IPS DF 19.7 (cell line): ENCODE measurements at regions not wholly inside any gene's neighbourhood (a gene's known extent, or its start where the extent isn't known, plus 50 kb on each side); places are given as distances from the start of the nearest gene placed in this dataset.
A peak's percentile ranks its signal among the peaks of the same experiment; 100 is the strongest.

Source experiments
- DNase-seq: peaks from one replicate; pipeline ENCODE4 v3.0.0-alpha.2; 2013; ENCODE audit warnings: low read depth, low spot score

DNA sequence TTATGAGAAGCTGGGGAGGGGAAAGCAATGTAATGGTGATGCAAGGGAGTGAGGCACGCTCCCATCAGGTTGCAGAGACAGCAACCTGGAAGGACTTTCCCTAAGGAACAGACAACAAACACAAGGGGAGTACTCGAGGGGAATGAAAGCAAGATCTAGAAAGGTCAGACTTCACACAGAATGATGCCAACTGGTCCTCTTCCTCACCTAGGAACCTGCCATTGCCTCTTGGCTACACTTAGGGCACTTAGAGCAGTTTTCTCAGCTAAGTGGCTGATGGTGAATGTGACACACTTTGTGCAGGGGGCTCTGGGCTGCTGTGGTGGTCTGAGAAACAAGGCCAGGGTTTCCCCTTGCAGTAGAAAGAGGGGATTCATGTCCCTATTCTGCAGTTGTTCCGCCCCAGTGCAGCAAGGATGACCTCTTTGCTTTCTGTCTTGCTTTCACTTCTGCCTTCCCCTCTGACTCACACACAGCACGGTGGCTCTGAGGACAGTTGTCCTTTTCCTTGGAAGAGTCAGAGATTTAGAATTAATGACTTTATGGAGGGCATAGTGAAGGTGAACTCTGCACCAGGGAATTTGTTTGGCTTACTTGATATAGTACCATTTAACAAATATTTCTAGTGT is 394.0 kb upstream of the KLF4 start:
- DNase-seq: no peak

DNA sequence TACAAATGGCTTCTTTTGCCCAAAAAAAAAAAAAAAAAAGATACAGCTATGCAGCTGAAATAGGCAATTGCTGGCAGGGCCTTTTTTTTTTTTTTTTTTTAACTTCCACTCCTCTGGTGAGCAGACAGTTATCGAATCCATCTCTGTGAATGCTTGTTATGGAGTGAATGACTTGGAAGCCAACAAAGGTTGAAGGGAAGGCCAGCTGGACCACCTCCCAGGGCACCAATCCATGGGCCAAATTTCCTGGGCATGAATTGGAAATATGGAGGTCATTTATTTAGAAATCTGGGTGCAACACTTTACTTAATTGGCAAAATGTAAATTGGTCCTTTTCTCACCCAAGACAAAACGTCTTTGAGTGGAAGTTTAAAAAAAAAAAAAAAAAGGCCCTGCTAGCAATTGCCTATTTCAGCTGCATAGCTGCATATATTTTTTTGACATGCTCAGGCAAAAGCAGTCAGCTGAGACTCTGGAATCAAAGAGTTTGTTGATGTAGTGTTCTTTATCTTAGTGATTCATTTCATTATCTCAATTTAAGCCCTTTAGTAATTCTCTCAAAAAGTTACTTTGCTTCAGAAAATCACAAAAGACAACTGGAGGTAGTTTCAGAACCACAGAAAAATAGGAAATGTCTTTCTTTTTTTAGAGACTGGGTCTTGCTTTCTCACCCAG is 392.2 kb upstream of the KLF4 start:
- no peak for DNase-seq

DNA sequence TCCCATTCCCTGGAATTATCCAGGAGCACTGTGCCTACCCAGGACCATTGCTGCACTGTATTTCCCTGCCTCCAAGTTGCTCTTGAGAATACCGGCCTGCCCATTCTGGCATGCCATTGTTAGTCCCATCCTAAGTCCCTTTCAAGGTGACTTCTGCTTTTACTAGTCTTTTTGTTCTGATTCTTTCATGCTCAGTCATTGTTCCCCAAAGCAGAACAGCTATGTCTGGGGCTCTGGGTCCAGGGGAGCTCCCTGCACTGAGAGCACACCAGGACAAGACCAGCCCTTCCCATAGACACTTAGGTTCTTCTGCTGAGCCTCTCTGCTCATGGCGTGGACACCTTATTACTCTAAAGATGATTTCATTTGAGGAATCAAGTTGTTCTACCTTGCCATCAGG is 388.9 kb upstream of the KLF4 start:
- DNase-seq: no peak

DNA sequence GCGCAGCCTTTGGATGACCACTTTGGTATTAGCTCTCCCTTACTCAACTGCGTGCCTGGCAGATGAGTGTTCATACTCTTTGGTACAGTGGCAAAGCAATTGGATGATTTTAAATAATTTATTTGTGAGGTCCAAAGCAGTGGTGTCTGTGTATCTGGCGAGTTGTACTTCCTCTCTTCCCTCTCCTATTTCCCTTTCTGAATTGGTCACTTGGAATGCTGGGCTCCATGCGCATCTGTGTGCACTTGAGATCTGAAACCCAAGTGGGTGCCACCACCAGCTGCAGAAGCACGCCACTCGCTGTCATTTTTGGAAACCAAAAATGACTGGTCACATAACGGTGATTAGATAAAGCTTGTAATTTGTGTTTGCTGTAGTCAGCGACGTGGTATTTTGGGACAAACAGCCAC is 386.0 kb upstream of the KLF4 start:
- no peak for DNase-seq

DNA sequence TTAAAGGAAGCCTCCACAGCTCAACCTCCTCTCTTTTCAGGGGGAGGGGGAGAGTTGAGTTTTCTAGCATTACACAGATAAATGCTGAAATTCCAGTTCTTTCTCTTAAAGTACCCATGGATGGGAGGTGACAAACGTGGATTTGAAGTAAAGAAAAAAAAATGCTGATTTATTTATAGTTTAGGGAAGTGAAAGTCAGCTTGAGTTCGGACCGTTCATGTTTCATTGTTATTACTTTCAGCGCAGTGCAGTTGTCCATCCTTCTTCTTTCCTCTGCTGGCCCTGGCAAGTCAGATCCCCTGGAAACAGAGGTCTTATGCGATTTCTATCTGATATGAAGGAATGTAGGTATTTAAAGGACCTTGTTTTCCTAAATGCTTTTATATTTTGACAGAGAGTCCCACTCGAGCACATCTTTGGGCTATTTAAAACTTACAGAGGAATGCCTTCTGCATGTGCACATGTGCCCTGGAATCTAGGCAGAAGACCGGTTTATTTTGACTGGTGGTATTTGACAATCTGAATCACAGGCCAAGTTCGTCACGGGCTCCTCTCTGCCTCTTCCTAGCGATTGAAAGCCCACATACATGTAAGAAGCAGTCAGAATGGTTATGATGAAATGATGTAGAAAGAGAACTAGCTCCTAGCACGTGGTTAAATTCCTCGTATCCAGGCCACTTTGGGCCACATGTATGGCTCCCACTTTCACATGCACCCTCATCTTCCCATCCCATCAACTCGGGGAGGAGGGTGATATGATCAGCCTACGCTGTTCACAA is 385.2 kb upstream of the KLF4 start:
- no peak for DNase-seq

DNA sequence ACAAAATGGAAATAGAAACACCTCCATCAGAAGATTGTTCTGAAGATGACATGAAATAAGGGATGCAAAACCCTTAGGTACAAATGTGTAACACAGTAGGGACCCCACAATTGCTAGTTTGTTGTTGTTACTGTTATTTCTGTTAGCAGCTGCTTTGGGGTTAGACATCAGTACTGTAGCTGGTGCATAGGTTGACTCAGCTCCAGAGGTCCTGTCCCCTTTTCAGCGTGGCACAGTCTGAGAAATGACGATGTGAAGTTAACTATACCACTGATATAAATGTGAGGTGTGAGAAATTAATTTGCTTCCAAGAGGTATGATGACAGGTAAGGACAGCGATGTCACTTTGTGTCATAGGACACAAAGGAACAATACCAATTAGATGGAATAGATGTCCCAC is 384.6 kb upstream of the KLF4 start:
- no peak for DNase-seq

DNA sequence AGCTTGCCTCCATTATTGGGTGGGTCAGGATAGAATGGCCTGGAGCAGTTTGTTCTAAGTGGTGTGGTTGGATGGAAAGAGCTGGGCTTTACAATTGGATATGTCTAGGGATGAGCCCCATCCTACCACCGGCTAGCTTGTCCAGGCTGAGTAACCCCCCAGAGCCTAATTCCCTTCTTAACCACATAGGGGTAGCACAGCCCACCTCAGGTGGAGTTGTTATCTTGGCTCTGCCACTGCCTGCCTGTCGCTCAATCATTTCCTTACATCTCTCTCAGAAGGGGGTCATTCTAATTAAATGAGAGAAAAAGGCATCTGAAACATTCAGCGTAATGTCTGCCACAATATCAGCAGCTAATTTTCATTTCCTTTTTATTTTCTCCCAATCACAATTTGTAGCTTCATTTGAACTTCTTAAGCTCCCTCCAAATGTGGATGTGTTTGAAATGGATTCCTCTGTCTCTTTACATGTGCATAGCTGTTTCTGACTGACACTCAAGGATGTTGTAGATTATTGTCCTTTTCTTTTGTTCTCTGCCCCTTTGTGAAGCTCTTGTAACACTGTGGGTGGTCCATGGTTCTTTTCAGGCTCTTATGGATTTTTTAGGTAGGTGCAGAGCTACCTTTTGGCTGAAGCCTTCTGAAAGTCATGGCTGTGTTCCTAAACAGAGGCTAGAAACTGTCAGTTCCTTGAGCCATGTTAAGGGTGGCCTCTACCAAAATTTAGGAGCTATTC is 383.1 kb upstream of the KLF4 start:
- DNase-seq: peak; percentile 64

DNA sequence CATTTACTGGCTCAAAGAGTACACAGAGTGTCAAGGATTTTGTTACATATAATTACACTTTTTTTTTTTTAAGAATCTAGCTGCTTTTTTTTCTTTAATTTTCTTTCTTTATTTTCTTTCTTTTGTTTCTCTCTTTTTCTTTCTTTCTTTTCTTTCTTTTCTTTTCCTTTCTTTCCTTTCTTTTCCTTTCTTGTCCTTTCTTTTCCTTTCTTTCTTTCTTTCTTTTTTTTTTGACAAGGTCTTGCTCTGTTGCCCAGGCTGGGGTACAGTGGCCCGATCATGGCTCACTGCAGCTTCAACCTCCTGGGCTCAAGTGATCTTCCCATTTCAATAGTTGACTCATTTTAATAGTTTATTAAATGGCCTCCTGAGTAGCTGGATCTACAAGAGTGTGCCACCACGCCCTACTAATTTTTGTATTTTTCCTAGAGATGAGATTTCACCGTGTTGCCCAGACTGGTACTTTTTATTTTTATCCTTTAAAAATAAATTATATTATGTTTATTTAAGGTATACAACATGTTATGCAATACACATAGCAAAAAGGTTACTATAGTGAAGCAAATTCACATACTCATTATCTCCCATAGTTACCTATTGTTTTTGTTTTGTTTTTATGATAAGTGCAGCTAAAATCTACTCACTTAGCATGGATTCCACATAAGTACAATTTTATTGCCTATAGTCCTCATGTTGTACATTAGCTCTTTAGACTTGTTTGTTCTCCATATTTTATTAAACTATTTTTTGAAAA is 381.5 kb upstream of the KLF4 start:
- no peak for DNase-seq

DNA sequence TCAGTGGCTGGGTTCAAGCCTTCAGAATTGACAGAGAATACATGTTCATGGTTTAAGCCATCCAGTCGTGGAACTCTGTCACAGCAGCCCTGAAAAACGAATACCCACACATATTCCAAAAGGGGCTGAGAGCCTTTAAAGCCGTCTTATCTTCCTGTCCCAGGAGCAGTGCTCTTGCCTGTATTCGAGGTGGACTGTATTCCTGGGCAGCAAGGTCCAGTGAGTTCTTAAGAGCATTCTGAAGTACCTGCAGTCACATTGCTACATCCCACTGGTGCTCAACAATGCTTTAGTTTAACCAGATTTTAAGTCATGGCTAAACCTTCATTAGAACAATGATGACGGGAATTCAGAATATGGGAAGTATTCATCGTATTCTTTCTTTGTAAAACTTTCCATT is 380.7 kb upstream of the KLF4 start:
- no peak for DNase-seq

DNA sequence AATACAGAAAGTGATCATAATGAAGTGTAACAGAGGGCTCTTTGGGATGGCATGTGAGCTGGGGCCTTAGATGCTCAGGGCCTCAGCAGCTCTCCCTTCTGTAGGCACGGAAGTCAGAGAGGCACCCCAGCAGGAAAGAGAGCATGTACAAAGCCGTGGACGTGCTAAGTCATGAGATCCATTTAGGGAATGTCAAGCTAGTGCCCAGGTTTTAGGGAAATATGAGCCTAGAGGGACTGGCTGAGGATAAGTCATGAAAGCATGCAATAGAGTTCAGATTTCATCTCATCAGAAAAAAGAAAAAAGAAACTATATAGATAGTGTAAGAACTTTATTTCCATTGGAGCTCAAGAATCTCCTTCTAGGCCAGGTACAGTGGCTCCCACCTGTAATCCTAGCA is 379.5 kb upstream of the KLF4 start:
- no peak for DNase-seq

DNA sequence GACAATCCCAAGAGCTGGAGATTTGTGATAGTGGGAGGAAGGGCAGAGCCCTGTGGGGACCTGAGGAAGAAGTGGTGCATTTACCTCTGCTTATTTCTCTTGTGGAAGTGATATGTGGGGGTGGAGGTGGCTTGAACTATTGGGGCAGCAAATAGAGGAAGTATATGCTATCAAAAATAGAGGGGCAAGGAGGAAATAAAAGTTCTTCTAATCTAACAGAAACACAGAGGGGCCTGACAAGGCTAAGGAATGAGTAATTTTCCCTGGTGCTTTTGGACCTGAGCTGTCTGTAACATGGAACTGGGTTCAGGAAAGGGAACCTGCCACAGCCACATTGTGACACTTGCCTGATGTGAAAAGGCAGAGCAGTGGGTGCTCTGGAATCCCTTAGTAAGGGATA is 378.6 kb upstream of the KLF4 start:
- DNase-seq: no peak

DNA sequence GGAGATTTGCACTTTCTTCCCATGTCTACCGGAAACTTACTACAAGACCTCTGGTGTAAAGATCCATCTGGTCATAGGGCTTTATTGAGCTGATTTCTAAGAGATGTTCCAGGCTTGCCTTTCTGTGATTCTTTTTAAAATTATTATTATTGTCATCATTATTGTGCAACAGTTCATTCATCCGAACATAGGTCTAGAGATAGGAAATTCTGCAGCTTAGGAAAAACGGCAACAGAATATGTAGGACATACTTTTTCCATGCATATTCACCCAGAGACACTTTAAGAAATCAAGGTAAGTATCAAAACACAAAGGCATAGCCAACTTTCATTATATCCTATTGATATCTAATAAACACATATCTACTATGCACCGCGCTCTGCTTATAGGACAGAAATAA is 378.2 kb upstream of the KLF4 start:
- DNase-seq: no peak

DNA sequence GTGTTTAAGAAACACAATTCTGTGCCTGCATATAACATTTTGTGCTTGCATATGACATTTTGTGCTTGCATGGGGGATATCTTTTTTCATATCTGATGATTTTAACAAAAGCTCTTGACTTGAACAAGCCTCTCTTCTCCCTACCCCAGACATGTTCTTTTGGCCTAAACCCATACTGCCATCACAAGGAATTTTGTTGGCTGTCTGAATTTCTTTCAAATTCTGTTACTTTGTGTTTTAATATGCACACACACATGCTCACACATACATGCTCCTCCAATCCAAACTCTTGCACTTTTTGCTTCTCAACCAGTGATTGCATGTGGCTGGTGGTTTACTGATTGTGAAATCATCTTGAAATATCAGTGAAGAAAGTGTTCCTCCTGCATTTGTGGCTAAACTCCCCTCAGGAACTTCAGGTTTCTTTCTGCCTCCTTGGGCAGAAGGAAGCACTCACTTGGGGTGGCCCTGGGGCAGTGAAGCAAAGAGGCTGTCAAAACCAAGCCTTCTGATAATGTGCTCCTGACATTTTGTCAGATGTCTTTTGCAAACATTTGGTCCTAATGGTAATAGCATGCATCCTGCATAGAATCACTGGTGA is 377.2 kb upstream of the KLF4 start:
- DNase-seq: no peak

DNA sequence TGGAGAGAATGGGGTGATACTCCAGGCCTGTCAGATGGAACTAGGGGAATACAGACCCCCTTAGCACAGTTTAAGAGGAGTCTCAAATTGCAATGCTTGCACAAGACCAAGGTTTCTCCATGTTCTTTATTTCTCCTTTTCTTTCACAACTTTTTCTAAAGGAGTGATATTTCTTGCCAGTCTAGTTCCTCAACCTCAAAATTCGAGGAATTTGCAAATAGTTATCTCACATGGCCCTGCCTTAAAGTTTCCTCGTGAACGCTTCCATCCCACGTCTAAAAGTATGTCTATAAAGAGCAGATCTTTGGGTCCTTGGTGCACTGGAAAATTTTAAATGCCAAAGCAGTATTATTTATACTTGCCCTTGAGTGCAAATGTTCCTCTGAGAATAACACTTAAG is 373.8 kb upstream of the KLF4 start:
- DNase-seq: no peak

DNA sequence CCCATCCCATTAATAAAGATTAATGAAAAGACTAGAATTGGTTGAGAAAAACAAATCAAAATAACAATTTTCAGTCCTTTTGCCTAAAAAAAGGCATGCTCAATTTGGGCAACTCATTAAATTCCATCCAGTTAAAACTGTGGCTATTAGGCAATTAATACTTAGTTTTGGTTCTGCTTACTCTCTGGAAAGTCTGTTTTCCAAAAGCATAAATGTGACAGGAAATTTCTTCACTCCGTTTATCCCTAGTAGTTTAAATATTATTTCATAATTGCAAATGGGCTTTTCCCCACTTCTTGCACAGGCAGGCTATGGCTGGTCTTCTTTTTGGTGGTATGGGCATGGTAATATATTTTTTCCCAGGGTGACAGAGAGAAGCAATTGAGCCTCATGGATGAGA is 373.3 kb upstream of the KLF4 start:
- no peak for DNase-seq

DNA sequence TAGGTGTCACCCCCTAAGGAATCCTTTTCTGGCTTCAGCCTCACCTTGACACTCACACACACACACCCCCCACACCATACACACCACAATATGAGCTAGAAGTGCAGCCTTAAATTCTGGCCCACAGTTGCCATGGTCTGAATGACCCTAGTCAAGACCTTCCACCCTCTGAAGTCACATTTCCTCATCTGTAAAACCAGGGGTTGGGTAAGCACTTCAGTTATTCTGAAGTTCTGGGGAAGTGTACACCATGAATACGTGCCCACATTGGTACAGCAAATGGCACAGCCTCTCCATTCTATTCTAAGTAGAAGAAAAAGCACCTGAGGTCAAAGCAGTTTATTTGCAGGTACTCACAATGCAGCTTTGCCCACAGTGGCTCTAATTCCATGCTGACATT is 372.8 kb upstream of the KLF4 start:
- no peak for DNase-seq

DNA sequence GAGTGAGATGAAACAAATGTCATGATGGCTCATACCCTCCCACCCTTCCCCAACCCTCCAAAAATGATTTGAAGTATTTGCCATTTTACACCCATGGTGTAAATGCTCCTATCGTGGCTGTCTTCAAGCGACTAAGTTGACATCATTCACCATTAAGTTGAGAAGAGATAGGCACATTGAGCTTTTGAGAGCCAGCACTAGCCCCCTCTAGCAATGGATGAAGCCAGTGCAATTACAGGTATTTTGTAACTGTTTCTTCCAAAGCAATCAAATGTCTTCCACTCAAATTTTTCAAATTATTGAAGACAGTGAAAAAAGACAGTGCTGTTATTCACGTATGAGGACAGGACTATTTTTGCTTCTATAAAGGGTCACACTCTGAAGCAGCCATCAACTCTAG is 371.5 kb upstream of the KLF4 start:
- no peak for DNase-seq

DNA sequence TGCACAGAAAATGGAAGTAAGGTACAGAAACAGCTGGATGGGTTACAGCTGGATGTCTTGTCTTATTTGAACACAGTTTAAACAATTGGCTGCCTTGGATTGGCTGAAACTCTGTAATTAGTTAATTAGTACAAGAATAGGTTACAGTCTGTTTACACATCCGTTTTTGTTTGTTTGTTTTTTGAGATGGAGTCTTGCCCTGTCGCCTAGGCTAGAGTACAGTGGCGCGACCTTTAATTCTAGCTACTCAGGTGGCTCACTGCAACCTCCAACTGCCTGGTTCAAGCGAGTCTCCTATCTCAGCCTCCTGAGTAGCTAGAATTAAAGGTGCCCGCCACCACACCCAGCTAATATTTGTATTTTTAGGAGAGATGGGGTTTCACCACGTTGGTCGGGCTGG is 368.7 kb upstream of the KLF4 start:
- no peak for DNase-seq

DNA sequence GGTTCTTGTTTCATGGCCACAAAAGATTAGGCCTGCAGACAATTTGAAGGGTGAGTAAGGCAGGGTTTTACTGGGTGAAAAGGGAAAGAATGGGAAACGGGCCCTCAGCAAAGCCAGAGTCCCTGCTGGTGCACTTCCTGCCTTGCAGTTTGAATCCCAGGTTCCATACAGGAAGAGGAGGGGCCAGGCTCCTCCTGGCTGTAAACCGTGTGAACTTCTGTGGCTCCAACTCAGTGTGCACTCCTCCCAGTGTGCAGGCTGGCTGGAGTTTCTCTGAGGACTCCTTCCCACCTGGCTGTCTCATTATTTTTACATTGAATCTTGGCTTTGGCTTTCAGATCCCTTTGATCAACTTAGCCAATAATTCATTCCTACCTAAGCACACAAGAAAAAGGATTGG is 367.1 kb upstream of the KLF4 start:
- DNase-seq: no peak

DNA sequence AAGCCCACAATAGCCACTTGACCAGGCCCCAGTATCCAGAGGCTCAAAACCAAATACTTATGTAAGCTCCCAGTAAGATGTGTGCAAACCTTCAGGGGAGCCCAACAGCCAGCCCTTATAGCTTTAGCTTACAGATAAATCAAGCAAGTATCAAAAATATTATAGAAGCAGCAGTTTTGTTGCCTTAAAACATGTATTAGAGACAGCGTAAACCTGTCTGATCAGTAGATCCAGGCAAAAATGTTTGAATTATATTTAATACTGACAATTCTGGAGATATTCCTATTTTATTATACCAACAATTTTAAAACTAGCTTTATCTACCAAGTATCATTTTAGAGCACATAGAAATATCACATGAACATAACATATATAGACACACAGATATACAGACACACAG is 365.6 kb upstream of the KLF4 start:
- DNase-seq: no peak

DNA sequence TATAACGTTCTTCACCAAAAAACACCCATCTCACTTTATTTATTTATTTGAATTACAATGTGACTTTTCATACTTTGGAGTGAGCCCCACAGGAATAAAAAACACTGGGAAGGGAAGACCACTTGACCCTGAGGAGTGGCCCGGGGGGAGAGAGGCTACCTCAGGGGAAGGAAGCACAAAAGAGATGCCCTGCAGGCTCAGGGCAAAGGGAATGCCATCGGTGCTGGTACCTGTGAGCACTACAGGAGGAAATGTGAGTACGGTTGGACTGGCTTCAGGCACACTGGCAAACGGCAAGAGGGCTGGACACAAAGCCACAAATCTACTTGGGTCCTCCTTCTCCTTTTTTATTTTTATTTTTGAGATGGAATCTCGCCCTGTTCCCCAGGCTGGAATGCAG is 363.9 kb upstream of the KLF4 start:
- no peak for DNase-seq
